ENCODE measurements at regions not wholly inside any gene's neighbourhood (a gene's known extent, or its start where the extent isn't known, plus 50 kb on each side); places are given as distances from the start of the nearest gene placed in this dataset.
"Not testable (repeated sequence)": the region's sequence is repeated elsewhere in the genome, so short reads cannot be mapped to it uniquely, and the experiment has no call there.

- Mint-ChIP-seq H3K9me3 (no peaks in the 10 kb centered on the region), H3K4me3 (no peak overlapping the region), H3K27me3 (peaks cover 17% of the 10 kb centered on the region), H3K36me3 (no peaks in the 10 kb centered on the region), H3K4me1 (no peaks in the 10 kb centered on the region), H3K27ac (no peak overlapping the region)
- DNase-seq (no peak), ATAC-seq (ENCODE audit: low read depth in 2 of 2) (no peak)
- H3K27me3 ChIP-seq (ENCODE audit: control insufficient read depth, insufficient read depth, low read length): no peaks in the 10 kb centered on the region
- H3K9me3 ChIP-seq (ENCODE audit: control insufficient read depth in 2 of 2, low read length in 2 of 2): no peaks in the 10 kb centered on the region
- no peak overlapping the region for H3K4me3 ChIP-seq (ENCODE audit: low read depth, low read length)
- no peaks in the 10 kb centered on the region for H3K36me3 ChIP-seq (ENCODE audit: control insufficient read depth, insufficient read depth, low read length)
- H3K4me1 ChIP-seq (ENCODE audit: control insufficient read depth, insufficient read depth, low read length, poor library complexity, severe bottlenecking): no peaks in the 10 kb centered on the region
- no peak overlapping the region for H3K27ac ChIP-seq (ENCODE audit: insufficient read depth, low read length, poor library complexity, severe bottlenecking)
Observed at GRCh38 chr2:131656816-131657633, 129.3 kb downstream of the CCDC74A start.

GRCh38 chr2:131657895-131658768, 130.4 kb downstream of the CCDC74A start:
- no peak for DNase-seq
- H3K9me3 Mint-ChIP-seq: no peaks in the 10 kb centered on the region
- Histone ChIP-seq H3K4me3 (ENCODE audit: low read depth, low read length) (no peak overlapping the region), H3K4me1 (ENCODE audit: control insufficient read depth, insufficient read depth, low read length, poor library complexity, severe bottlenecking) (no peaks in the 10 kb centered on the region), H3K9me3 (ENCODE audit: control insufficient read depth in 2 of 2, low read length in 2 of 2) (no peaks in the 10 kb centered on the region), H3K36me3 (ENCODE audit: control insufficient read depth, insufficient read depth, low read length) (no peaks in the 10 kb centered on the region), H3K27ac (ENCODE audit: insufficient read depth, low read length, poor library complexity, severe bottlenecking) (no peak overlapping the region), H3K27me3 (ENCODE audit: control insufficient read depth, insufficient read depth, low read length) (no peaks in the 10 kb centered on the region)
- H3K36me3 Mint-ChIP-seq: no peaks in the 10 kb centered on the region
- no peak for ATAC-seq (ENCODE audit: low read depth in 2 of 2)
- no peak overlapping the region for H3K4me3 Mint-ChIP-seq
- no peak overlapping the region for H3K27ac Mint-ChIP-seq
- H3K4me1 Mint-ChIP-seq: no peaks in the 10 kb centered on the region
- H3K27me3 Mint-ChIP-seq: peaks cover 27% of the 10 kb centered on the region

GRCh38 chr2:131658769-131659131, 131.1 kb downstream of the CCDC74A start:
- H3K36me3 ChIP-seq (ENCODE audit: control insufficient read depth, insufficient read depth, low read length): no peaks in the 10 kb centered on the region
- Mint-ChIP-seq H3K4me1 (no peaks in the 10 kb centered on the region), H3K4me3 (no peak overlapping the region), H3K27me3 (peaks cover 25% of the 10 kb centered on the region), H3K9me3 (no peaks in the 10 kb centered on the region), H3K27ac (no peak overlapping the region), H3K36me3 (no peaks in the 10 kb centered on the region)
- no peak overlapping the region for H3K4me3 ChIP-seq (ENCODE audit: low read depth, low read length)
- no peaks in the 10 kb centered on the region for H3K9me3 ChIP-seq (ENCODE audit: control insufficient read depth in 2 of 2, low read length in 2 of 2)
- no peaks in the 10 kb centered on the region for H3K27me3 ChIP-seq (ENCODE audit: control insufficient read depth, insufficient read depth, low read length)
- H3K4me1 ChIP-seq (ENCODE audit: control insufficient read depth, insufficient read depth, low read length, poor library complexity, severe bottlenecking): no peaks in the 10 kb centered on the region
- ATAC-seq (ENCODE audit: low read depth in 2 of 2): no peak
- no peak for DNase-seq
- no peak overlapping the region for H3K27ac ChIP-seq (ENCODE audit: insufficient read depth, low read length, poor library complexity, severe bottlenecking)

GRCh38 chr2:131659168-131659572, 131.5 kb downstream of the CCDC74A start:
- ATAC-seq (ENCODE audit: low read depth in 2 of 2): no peak
- no peak overlapping the region for H3K4me3 ChIP-seq (ENCODE audit: low read depth, low read length)
- Mint-ChIP-seq H3K27me3 (peaks cover 24% of the 10 kb centered on the region), H3K27ac (no peak overlapping the region), H3K9me3 (no peaks in the 10 kb centered on the region), H3K4me3 (no peak overlapping the region), H3K4me1 (no peaks in the 10 kb centered on the region), H3K36me3 (no peaks in the 10 kb centered on the region)
- no peak overlapping the region for H3K27ac ChIP-seq (ENCODE audit: insufficient read depth, low read length, poor library complexity, severe bottlenecking)
- no peaks in the 10 kb centered on the region for H3K27me3 ChIP-seq (ENCODE audit: control insufficient read depth, insufficient read depth, low read length)
- H3K4me1 ChIP-seq (ENCODE audit: control insufficient read depth, insufficient read depth, low read length, poor library complexity, severe bottlenecking): no peaks in the 10 kb centered on the region
- DNase-seq: no peak
- H3K9me3 ChIP-seq (ENCODE audit: control insufficient read depth in 2 of 2, low read length in 2 of 2): no peaks in the 10 kb centered on the region
- no peaks in the 10 kb centered on the region for H3K36me3 ChIP-seq (ENCODE audit: control insufficient read depth, insufficient read depth, low read length)

- H3K4me1 ChIP-seq (ENCODE audit: control insufficient read depth, insufficient read depth, low read length, poor library complexity, severe bottlenecking); DNase-seq; H3K36me3 Mint-ChIP-seq; ATAC-seq (ENCODE audit: low read depth in 2 of 2); H3K36me3 ChIP-seq (ENCODE audit: control insufficient read depth, insufficient read depth, low read length); H3K27me3 ChIP-seq (ENCODE audit: control insufficient read depth, insufficient read depth, low read length); H3K27ac ChIP-seq (ENCODE audit: insufficient read depth, low read length, poor library complexity, severe bottlenecking); H3K9me3 ChIP-seq (ENCODE audit: control insufficient read depth in 2 of 2, low read length in 2 of 2); H3K4me1 Mint-ChIP-seq; H3K27ac Mint-ChIP-seq; H3K9me3 Mint-ChIP-seq; H3K4me3 ChIP-seq (ENCODE audit: low read depth, low read length); H3K4me3 Mint-ChIP-seq: not testable (repeated sequence)
- H3K27me3 Mint-ChIP-seq: peaks cover 20% of the 10 kb centered on the region
Observed at GRCh38 chr2:131661101-131661782, 133.6 kb downstream of the CCDC74A start.

- peaks cover 20% of the 10 kb centered on the region for H3K27me3 Mint-ChIP-seq
- not testable (repeated sequence) for H3K27me3 ChIP-seq (ENCODE audit: control insufficient read depth, insufficient read depth, low read length); H3K27ac Mint-ChIP-seq; H3K9me3 Mint-ChIP-seq; H3K27ac ChIP-seq (ENCODE audit: insufficient read depth, low read length, poor library complexity, severe bottlenecking); H3K36me3 ChIP-seq (ENCODE audit: control insufficient read depth, insufficient read depth, low read length); H3K9me3 ChIP-seq (ENCODE audit: control insufficient read depth in 2 of 2, low read length in 2 of 2); H3K4me1 ChIP-seq (ENCODE audit: control insufficient read depth, insufficient read depth, low read length, poor library complexity, severe bottlenecking); H3K4me3 ChIP-seq (ENCODE audit: low read depth, low read length); H3K36me3 Mint-ChIP-seq; ATAC-seq (ENCODE audit: low read depth in 2 of 2); DNase-seq; H3K4me3 Mint-ChIP-seq; H3K4me1 Mint-ChIP-seq
Observed at GRCh38 chr2:131661884-131662535, 134.3 kb downstream of the CCDC74A start.

GRCh38 chr2:131663501-131663900, 135.8 kb downstream of the CCDC74A start:
- not testable (repeated sequence) for ATAC-seq (ENCODE audit: low read depth in 2 of 2); H3K4me3 Mint-ChIP-seq; H3K27ac Mint-ChIP-seq; H3K27me3 ChIP-seq (ENCODE audit: control insufficient read depth, insufficient read depth, low read length); H3K36me3 ChIP-seq (ENCODE audit: control insufficient read depth, insufficient read depth, low read length); H3K4me3 ChIP-seq (ENCODE audit: low read depth, low read length); H3K4me1 ChIP-seq (ENCODE audit: control insufficient read depth, insufficient read depth, low read length, poor library complexity, severe bottlenecking); H3K9me3 Mint-ChIP-seq; H3K27ac ChIP-seq (ENCODE audit: insufficient read depth, low read length, poor library complexity, severe bottlenecking); H3K4me1 Mint-ChIP-seq; H3K9me3 ChIP-seq (ENCODE audit: control insufficient read depth in 2 of 2, low read length in 2 of 2); DNase-seq; H3K36me3 Mint-ChIP-seq
- H3K27me3 Mint-ChIP-seq: peaks cover 27% of the 10 kb centered on the region
